ES-I3 (cell line): ENCODE measurements at regions not wholly inside any gene's neighbourhood (a gene's known extent, or its start where the extent isn't known, plus 50 kb on each side); places are given as distances from the start of the nearest gene placed in this dataset.
"Not testable (repeated sequence)": the region's sequence is repeated elsewhere in the genome, so short reads cannot be mapped to it uniquely, and the experiment has no call there.

ENCODE experiments used
- H3K36me3 ChIP-seq: 2 replicates; pipeline ENCODE4 v1.6.1; 2013; ENCODE audit warnings: mild to moderate bottlenecking, low read length, control low read depth, moderate library complexity; ENCODE audit not compliant: insufficient read depth
- H3K4me1 ChIP-seq: 2 replicates; pipeline ENCODE4 v1.6.1; 2013; ENCODE audit warnings: mild to moderate bottlenecking, control low read depth, low read length; ENCODE audit not compliant: insufficient read depth
- H3K9ac ChIP-seq: 2 replicates; pipeline ENCODE4 v1.6.1; 2013; ENCODE audit warnings: low read depth, mild to moderate bottlenecking, low read length, moderate library complexity
- H3K9me3 ChIP-seq: 2 replicates; pipeline ENCODE4 v1.6.1; 2013; ENCODE audit warnings: mild to moderate bottlenecking, low read length, moderate library complexity; ENCODE audit not compliant: control insufficient read depth, insufficient read depth

GRCh38 chr3:177852001-177852807 is 654.9 kb upstream of the TBL1XR1 start:
- Histone ChIP-seq H3K9me3 (no peaks in the 10 kb centered on the region), H3K36me3 (no peaks in the 10 kb centered on the region), H3K9ac (no peak overlapping the region), H3K4me1 (no peaks in the 10 kb centered on the region)

GRCh38 chr3:177855021-177855420 is 657.7 kb upstream of the TBL1XR1 start:
- no peaks in the 10 kb centered on the region for H3K4me1 ChIP-seq
- H3K36me3 ChIP-seq = no peaks in the 10 kb centered on the region
- H3K9me3 ChIP-seq = no peaks in the 10 kb centered on the region
- no peak overlapping the region for H3K9ac ChIP-seq

DNA sequence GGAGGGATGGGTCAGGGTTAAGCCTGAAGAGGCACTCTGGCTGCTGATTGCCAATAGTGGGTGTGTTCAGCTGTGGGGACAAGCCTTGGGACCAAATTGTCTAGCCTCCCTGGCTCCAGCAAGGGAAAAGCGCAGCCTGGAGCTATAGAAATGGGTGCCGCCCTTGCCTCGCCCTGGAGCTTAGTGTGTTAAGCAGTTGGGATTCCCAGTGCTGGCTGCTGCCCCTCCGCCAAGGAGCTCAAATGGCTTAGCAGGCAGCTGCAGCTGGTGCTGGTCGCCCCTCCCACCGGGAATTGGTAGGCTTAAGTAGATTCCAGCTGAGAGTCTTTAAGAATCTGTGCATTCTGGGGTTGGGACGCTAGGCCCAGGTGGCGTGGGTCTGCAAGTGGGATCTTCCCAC is 662.9 kb upstream of the TBL1XR1 start:
- H3K9ac ChIP-seq = no peak overlapping the region
- no peaks in the 10 kb centered on the region for H3K36me3 ChIP-seq
- H3K4me1 ChIP-seq = no peaks in the 10 kb centered on the region
- no peaks in the 10 kb centered on the region for H3K9me3 ChIP-seq

DNA sequence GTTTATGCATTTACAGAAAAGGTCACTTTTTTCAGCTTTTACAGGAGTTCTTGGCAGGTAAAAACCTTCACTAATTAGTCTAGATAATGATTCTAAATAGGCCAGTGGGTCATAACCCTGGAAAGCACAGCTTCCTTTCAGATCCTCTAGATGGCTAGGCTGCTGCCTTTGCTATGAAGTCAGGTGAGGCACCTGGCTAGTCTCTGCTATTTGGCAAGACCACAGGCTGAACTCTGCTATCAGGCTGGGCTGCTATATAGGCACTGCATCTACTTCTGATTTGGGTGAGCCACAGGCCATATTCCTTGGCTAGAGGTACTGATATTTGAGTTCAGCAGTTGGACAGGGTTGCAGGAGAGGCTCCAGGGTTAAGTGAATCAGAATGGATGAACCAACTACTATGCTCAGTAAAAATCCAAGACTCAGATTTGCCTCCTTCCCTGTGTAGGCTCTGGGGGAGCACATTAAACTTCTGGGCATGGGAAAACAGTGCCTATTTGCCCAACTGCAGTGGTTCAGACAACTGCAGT is 665.7 kb upstream of the TBL1XR1 start:
- no peaks in the 10 kb centered on the region for H3K9me3 ChIP-seq
- H3K36me3 ChIP-seq = no peaks in the 10 kb centered on the region

GRCh38 chr3:177871267-177871666 is 665.0 kb upstream of the KCNMB2 start:
- not testable (repeated sequence) for H3K4me1 ChIP-seq, H3K9me3 ChIP-seq, H3K36me3 ChIP-seq, H3K9ac ChIP-seq

More for the DNA sequence above, 665.7 kb upstream of the TBL1XR1 start:
- Histone ChIP-seq H3K4me1 (no peaks in the 10 kb centered on the region), H3K9ac (no peak overlapping the region)

- Histone ChIP-seq H3K4me1 (no peaks in the 10 kb centered on the region), H3K36me3 (no peaks in the 10 kb centered on the region), H3K9ac (no peak overlapping the region), H3K9me3 (no peaks in the 10 kb centered on the region)
Observed at GRCh38 chr3:177878192-177878591, 658.0 kb upstream of the KCNMB2 start.

GRCh38 chr3:177878957-177879356 is 657.3 kb upstream of the KCNMB2 start:
- Histone ChIP-seq H3K36me3 (no peaks in the 10 kb centered on the region), H3K4me1 (no peaks in the 10 kb centered on the region), H3K9ac (no peak overlapping the region), H3K9me3 (no peaks in the 10 kb centered on the region)

DNA sequence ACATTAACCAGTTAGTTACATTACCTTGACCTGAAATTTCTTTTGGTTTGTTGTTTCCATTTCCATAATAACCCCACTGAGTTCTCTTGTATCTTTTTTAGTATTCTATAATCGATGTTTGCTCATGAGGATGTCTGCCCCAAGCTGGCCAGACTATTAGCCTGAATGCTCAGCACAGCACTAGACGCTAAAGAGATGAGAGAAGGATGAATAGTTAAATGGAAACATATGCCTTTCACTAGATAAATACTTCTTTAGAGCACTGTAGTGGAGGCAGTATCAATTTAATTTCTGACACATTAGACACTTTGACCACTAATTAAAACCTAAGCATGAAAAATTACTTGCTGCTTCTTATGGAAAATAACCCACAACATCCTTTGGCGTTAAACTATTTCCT is 654.9 kb upstream of the KCNMB2 start:
- no peaks in the 10 kb centered on the region for H3K9me3 ChIP-seq
- no peaks in the 10 kb centered on the region for H3K36me3 ChIP-seq
- no peaks in the 10 kb centered on the region for H3K4me1 ChIP-seq
- H3K9ac ChIP-seq = no peak overlapping the region

- Histone ChIP-seq H3K4me1 (no peaks in the 10 kb centered on the region), H3K36me3 (no peaks in the 10 kb centered on the region), H3K9me3 (no peaks in the 10 kb centered on the region), H3K9ac (no peak overlapping the region)
Observed at GRCh38 chr3:177882124-177882648, 654.0 kb upstream of the KCNMB2 start.

DNA sequence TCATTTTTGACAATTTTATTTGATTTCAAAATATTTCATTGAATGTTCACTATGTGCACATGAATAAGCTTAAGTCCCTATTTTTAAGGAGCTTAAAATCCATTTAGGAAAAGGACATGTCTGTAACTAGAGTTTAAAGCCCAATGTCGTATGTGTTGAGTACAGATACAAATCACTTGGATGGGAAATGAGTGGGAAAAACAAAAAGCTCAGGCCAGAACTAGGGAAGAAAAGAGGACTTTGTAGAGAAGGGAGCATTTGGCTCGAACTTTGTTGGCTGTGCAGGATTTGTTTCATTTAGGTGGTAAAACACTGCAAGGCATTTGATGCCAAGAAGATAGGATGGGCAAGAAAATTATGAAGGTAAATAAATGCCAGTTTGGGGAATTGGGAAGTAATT is 653.1 kb upstream of the KCNMB2 start:
- no peaks in the 10 kb centered on the region for H3K36me3 ChIP-seq
- H3K9me3 ChIP-seq = no peaks in the 10 kb centered on the region
- no peaks in the 10 kb centered on the region for H3K4me1 ChIP-seq
- no peak overlapping the region for H3K9ac ChIP-seq

GRCh38 chr3:177883957-177884356 is 652.3 kb upstream of the KCNMB2 start:
- Histone ChIP-seq H3K9me3 (no peaks in the 10 kb centered on the region), H3K9ac (no peak overlapping the region), H3K36me3 (no peaks in the 10 kb centered on the region), H3K4me1 (no peaks in the 10 kb centered on the region)

GRCh38 chr3:177885063-177885462 is 651.2 kb upstream of the KCNMB2 start:
- Histone ChIP-seq H3K4me1 (no peaks in the 10 kb centered on the region), H3K9ac (no peak overlapping the region), H3K9me3 (no peaks in the 10 kb centered on the region), H3K36me3 (no peaks in the 10 kb centered on the region)

GRCh38 chr3:177886501-177886900 is 649.7 kb upstream of the KCNMB2 start:
- H3K9ac ChIP-seq = no peak overlapping the region
- no peaks in the 10 kb centered on the region for H3K36me3 ChIP-seq
- H3K9me3 ChIP-seq = no peaks in the 10 kb centered on the region
- H3K4me1 ChIP-seq = no peaks in the 10 kb centered on the region

- H3K9me3 ChIP-seq = no peaks in the 10 kb centered on the region
- no peak overlapping the region for H3K9ac ChIP-seq
- no peaks in the 10 kb centered on the region for H3K36me3 ChIP-seq
- no peaks in the 10 kb centered on the region for H3K4me1 ChIP-seq
Observed at GRCh38 chr3:177887475-177887874, 648.8 kb upstream of the KCNMB2 start.

DNA sequence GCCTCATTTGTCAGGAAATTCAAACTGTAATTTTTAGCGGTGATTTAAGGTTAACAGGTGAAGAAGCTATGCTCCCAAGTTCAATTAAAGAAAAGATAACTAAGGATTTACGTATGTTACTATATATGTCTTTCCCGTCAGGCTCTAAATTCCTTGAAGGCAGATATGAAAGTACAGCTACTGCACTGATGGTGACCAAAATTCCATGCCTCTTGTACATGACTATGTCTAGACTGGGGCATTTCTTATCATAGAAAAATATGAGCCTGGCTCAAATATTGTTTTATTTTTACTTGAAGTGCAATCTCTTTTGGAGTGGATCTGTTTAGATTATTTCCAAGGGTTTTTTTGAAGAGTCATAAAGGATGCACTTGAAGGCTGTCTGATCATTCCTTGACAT is 647.1 kb upstream of the KCNMB2 start:
- Histone ChIP-seq H3K9ac (no peak overlapping the region), H3K4me1 (no peaks in the 10 kb centered on the region), H3K9me3 (no peaks in the 10 kb centered on the region), H3K36me3 (no peaks in the 10 kb centered on the region)
